GM23338 (cell line): ENCODE measurements at regions not wholly inside any gene's neighbourhood (a gene's known extent, or its start where the extent isn't known, plus 50 kb on each side); places are given as distances from the start of the nearest gene placed in this dataset.

ENCODE experiments used
- EZH2 ChIP-seq: fragments of 200-600 bp; sonication (generic); IDR thresholded peaks from one replicate; pipeline ENCODE4 v1.8.0; 2017; ENCODE audit warnings: antibody characterized with exemption, mild to moderate bottlenecking, low read depth; ENCODE audit not compliant: unreplicated experiment
- EZH2phosphoT487 ChIP-seq: fragments of 200-600 bp; sonication (generic); IDR thresholded peaks from one replicate; pipeline ENCODE4 v1.8.1; 2018; ENCODE audit warnings: antibody characterized with exemption; ENCODE audit not compliant: unreplicated experiment
- JUNB ChIP-seq: IDR thresholded peaks from one replicate; pipeline ENCODE4 v1.6.1; 2016; ENCODE audit warnings: antibody characterized with exemption; ENCODE audit not compliant: unreplicated experiment
- POLR2AphosphoS5 ChIP-seq: IDR thresholded peaks from 2 replicates; pipeline ENCODE4 v1.6.1; 2016; ENCODE audit warnings: antibody characterized with exemption, low read depth
- TF ChIP-seq, protein P1 (sequence below): IDR thresholded peaks from one replicate; pipeline ENCODE4 v1.6.1; 2018; ENCODE audit warnings: antibody characterized with exemption; ENCODE audit not compliant: unreplicated experiment
- TF ChIP-seq, protein P2 (sequence below), 2 experiments: fragments of 200-600 bp in 1 of 2; sonication (generic) in 1 of 2; conservative IDR thresholded peaks; 2 replicates each; pipeline versions ENCODE4 v1.5.1 to v1.6.1; 2016 to 2017; ENCODE audit warnings: antibody characterized with exemption in 2 of 2, low read depth in 2 of 2, mild to moderate bottlenecking in 2 of 2, moderate library complexity in 1 of 2
- TF ChIP-seq, protein P3 (sequence below): IDR thresholded peaks from 2 replicates; pipeline ENCODE4 v1.6.1; 2016; ENCODE audit warnings: antibody characterized with exemption

DNA sequence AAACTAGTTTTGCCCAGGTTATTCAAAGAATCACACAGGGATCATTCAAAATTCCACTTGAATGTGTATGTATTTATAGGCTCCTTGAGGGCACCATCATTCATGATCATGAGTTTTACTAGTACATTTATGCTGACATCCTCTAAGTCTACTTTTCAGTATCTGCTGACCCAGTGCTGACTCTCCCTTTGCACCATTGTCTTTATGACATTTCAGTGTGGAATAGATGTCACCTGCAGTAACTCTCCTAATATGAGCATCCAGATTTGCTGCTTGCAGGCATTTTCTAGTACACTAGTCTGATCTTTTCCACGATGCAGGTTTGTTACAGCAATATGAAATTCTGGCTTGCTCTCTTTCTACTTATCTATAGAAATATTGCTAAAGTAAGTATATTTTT is 1603.5 kb downstream of the SI start:
- TF ChIP-seq, protein P1, sequence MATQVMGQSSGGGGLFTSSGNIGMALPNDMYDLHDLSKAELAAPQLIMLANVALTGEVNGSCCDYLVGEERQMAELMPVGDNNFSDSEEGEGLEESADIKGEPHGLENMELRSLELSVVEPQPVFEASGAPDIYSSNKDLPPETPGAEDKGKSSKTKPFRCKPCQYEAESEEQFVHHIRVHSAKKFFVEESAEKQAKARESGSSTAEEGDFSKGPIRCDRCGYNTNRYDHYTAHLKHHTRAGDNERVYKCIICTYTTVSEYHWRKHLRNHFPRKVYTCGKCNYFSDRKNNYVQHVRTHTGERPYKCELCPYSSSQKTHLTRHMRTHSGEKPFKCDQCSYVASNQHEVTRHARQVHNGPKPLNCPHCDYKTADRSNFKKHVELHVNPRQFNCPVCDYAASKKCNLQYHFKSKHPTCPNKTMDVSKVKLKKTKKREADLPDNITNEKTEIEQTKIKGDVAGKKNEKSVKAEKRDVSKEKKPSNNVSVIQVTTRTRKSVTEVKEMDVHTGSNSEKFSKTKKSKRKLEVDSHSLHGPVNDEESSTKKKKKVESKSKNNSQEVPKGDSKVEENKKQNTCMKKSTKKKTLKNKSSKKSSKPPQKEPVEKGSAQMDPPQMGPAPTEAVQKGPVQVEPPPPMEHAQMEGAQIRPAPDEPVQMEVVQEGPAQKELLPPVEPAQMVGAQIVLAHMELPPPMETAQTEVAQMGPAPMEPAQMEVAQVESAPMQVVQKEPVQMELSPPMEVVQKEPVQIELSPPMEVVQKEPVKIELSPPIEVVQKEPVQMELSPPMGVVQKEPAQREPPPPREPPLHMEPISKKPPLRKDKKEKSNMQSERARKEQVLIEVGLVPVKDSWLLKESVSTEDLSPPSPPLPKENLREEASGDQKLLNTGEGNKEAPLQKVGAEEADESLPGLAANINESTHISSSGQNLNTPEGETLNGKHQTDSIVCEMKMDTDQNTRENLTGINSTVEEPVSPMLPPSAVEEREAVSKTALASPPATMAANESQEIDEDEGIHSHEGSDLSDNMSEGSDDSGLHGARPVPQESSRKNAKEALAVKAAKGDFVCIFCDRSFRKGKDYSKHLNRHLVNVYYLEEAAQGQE: no peak
- TF ChIP-seq JUNB (no peak), EZH2 (no peak), POLR2AphosphoS5 (no peak), EZH2phosphoT487 (no peak)
- TF ChIP-seq, protein P2, sequence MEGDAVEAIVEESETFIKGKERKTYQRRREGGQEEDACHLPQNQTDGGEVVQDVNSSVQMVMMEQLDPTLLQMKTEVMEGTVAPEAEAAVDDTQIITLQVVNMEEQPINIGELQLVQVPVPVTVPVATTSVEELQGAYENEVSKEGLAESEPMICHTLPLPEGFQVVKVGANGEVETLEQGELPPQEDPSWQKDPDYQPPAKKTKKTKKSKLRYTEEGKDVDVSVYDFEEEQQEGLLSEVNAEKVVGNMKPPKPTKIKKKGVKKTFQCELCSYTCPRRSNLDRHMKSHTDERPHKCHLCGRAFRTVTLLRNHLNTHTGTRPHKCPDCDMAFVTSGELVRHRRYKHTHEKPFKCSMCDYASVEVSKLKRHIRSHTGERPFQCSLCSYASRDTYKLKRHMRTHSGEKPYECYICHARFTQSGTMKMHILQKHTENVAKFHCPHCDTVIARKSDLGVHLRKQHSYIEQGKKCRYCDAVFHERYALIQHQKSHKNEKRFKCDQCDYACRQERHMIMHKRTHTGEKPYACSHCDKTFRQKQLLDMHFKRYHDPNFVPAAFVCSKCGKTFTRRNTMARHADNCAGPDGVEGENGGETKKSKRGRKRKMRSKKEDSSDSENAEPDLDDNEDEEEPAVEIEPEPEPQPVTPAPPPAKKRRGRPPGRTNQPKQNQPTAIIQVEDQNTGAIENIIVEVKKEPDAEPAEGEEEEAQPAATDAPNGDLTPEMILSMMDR (conservative IDR thresholded peaks at IDR 0.05; ENCODE audit: low read depth in 2 of 2): no peak
- TF ChIP-seq, protein P3, sequence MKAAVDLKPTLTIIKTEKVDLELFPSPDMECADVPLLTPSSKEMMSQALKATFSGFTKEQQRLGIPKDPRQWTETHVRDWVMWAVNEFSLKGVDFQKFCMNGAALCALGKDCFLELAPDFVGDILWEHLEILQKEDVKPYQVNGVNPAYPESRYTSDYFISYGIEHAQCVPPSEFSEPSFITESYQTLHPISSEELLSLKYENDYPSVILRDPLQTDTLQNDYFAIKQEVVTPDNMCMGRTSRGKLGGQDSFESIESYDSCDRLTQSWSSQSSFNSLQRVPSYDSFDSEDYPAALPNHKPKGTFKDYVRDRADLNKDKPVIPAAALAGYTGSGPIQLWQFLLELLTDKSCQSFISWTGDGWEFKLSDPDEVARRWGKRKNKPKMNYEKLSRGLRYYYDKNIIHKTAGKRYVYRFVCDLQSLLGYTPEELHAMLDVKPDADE: no peak
